GM23338 (cell line): ENCODE measurements at regions not wholly inside any gene's neighbourhood (a gene's known extent, or its start where the extent isn't known, plus 50 kb on each side); places are given as distances from the start of the nearest gene placed in this dataset.

ENCODE experiments used
- EZH2phosphoT487 ChIP-seq: fragments of 200-600 bp; sonication (generic); IDR thresholded peaks from one replicate; pipeline ENCODE4 v1.8.1; 2018; ENCODE audit warnings: antibody characterized with exemption; ENCODE audit not compliant: unreplicated experiment
- NANOG ChIP-seq: IDR thresholded peaks from 2 replicates; pipeline ENCODE4 v1.6.1; 2016; ENCODE audit warnings: antibody characterized with exemption, borderline replicate concordance
- POLR2AphosphoS5 ChIP-seq: IDR thresholded peaks from 2 replicates; pipeline ENCODE4 v1.6.1; 2016; ENCODE audit warnings: antibody characterized with exemption, low read depth
- TF ChIP-seq, protein P1 (sequence below), 2 experiments: fragments of 200-600 bp in 1 of 2; sonication (generic) in 1 of 2; conservative IDR thresholded peaks; 2 replicates each; pipeline versions ENCODE4 v1.5.1 to v1.6.1; 2016 to 2017; ENCODE audit warnings: antibody characterized with exemption in 2 of 2, low read depth in 2 of 2, mild to moderate bottlenecking in 2 of 2, moderate library complexity in 1 of 2
- TF ChIP-seq, protein P2 (sequence below): IDR thresholded peaks from 2 replicates; pipeline ENCODE4 v1.6.1; 2016; ENCODE audit warnings: antibody characterized with exemption
- TF ChIP-seq, protein P3 (sequence below): IDR thresholded peaks from one replicate; pipeline ENCODE4 v1.6.1; 2018; ENCODE audit warnings: antibody characterized with exemption; ENCODE audit not compliant: unreplicated experiment

DNA sequence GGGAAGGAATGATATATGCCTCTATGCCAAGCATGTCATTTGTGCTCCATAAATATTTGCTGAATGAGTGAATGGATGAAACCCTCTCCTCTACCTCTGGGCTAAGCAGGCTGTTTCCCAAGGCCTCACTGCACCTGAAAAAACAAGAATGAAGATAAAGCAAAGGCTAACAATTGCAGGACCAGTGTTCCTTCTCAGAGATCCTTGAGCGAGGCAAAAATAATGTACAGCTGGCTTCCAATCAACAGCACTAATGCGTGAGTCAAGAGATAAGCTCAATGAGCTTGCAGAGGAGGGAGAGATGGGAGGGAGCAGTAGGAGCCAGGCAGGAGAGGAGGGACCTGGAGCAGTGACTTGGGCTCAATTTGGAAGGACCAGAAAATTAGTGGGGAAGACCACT, 144.5 kb upstream of the NFE2L3 start:
- TF ChIP-seq POLR2AphosphoS5 (no peak), EZH2phosphoT487 (no peak), NANOG (no peak)
- TF ChIP-seq, protein P1, sequence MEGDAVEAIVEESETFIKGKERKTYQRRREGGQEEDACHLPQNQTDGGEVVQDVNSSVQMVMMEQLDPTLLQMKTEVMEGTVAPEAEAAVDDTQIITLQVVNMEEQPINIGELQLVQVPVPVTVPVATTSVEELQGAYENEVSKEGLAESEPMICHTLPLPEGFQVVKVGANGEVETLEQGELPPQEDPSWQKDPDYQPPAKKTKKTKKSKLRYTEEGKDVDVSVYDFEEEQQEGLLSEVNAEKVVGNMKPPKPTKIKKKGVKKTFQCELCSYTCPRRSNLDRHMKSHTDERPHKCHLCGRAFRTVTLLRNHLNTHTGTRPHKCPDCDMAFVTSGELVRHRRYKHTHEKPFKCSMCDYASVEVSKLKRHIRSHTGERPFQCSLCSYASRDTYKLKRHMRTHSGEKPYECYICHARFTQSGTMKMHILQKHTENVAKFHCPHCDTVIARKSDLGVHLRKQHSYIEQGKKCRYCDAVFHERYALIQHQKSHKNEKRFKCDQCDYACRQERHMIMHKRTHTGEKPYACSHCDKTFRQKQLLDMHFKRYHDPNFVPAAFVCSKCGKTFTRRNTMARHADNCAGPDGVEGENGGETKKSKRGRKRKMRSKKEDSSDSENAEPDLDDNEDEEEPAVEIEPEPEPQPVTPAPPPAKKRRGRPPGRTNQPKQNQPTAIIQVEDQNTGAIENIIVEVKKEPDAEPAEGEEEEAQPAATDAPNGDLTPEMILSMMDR (conservative IDR thresholded peaks at IDR 0.05; ENCODE audit: low read depth in 2 of 2), result no peak
- TF ChIP-seq, protein P2, sequence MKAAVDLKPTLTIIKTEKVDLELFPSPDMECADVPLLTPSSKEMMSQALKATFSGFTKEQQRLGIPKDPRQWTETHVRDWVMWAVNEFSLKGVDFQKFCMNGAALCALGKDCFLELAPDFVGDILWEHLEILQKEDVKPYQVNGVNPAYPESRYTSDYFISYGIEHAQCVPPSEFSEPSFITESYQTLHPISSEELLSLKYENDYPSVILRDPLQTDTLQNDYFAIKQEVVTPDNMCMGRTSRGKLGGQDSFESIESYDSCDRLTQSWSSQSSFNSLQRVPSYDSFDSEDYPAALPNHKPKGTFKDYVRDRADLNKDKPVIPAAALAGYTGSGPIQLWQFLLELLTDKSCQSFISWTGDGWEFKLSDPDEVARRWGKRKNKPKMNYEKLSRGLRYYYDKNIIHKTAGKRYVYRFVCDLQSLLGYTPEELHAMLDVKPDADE, result no peak
- TF ChIP-seq, protein P3, sequence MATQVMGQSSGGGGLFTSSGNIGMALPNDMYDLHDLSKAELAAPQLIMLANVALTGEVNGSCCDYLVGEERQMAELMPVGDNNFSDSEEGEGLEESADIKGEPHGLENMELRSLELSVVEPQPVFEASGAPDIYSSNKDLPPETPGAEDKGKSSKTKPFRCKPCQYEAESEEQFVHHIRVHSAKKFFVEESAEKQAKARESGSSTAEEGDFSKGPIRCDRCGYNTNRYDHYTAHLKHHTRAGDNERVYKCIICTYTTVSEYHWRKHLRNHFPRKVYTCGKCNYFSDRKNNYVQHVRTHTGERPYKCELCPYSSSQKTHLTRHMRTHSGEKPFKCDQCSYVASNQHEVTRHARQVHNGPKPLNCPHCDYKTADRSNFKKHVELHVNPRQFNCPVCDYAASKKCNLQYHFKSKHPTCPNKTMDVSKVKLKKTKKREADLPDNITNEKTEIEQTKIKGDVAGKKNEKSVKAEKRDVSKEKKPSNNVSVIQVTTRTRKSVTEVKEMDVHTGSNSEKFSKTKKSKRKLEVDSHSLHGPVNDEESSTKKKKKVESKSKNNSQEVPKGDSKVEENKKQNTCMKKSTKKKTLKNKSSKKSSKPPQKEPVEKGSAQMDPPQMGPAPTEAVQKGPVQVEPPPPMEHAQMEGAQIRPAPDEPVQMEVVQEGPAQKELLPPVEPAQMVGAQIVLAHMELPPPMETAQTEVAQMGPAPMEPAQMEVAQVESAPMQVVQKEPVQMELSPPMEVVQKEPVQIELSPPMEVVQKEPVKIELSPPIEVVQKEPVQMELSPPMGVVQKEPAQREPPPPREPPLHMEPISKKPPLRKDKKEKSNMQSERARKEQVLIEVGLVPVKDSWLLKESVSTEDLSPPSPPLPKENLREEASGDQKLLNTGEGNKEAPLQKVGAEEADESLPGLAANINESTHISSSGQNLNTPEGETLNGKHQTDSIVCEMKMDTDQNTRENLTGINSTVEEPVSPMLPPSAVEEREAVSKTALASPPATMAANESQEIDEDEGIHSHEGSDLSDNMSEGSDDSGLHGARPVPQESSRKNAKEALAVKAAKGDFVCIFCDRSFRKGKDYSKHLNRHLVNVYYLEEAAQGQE, result no peak
